Right atrium auricular region (tissue), 2 donors: ENCODE measurements at regions not wholly inside any gene's neighbourhood (a gene's known extent, or its start where the extent isn't known, plus 50 kb on each side); places are given as distances from the start of the nearest gene placed in this dataset.

ENCODE experiments used
- DNase-seq: peaks from one replicate; pipeline ENCODE4 v3.0.0-alpha.2; 2019; ENCODE audit warnings: low spot score
- H3K27ac ChIP-seq, 2 donors: fragments of 200-600 bp; sonication (generic); 1 replicate in 1 of 2; 2 replicates in 1 of 2; pipeline ENCODE4 v1.5.1; 2016 to 2019
- H3K27me3 ChIP-seq, 2 donors: fragments of 200-600 bp; sonication (generic); one replicate each; pipeline versions ENCODE4 v1.5.1 to v1.6.0; 2017 to 2019
- H3K36me3 ChIP-seq: fragments of 200-600 bp; sonication (generic); one replicate; pipeline ENCODE4 v1.5.1; 2016
- H3K4me1 ChIP-seq, 2 donors: fragments of 200-600 bp; sonication (generic); one replicate each; pipeline versions ENCODE4 v1.5.1 to v1.6.0; 2017 to 2019
- H3K4me3 ChIP-seq, 2 donors: fragments of 200-600 bp; sonication (generic); 1 replicate in 1 of 2; 2 replicates in 1 of 2; pipeline ENCODE4 v1.5.1; 2017 to 2019; ENCODE audit warnings: mild to moderate bottlenecking in 1 of 2, moderate library complexity in 1 of 2
- H3K9me3 ChIP-seq, 2 donors: fragments of 200-600 bp; sonication (generic); one replicate each; pipeline ENCODE4 v1.5.1; 2019
- TF ChIP-seq, protein P1 (sequence below), 2 donors: fragments of 200-600 bp; sonication (generic); IDR thresholded peaks; one replicate each; pipeline ENCODE4 v1.5.1; 2019; ENCODE audit warnings: antibody characterized with exemption in 2 of 2

DNA sequence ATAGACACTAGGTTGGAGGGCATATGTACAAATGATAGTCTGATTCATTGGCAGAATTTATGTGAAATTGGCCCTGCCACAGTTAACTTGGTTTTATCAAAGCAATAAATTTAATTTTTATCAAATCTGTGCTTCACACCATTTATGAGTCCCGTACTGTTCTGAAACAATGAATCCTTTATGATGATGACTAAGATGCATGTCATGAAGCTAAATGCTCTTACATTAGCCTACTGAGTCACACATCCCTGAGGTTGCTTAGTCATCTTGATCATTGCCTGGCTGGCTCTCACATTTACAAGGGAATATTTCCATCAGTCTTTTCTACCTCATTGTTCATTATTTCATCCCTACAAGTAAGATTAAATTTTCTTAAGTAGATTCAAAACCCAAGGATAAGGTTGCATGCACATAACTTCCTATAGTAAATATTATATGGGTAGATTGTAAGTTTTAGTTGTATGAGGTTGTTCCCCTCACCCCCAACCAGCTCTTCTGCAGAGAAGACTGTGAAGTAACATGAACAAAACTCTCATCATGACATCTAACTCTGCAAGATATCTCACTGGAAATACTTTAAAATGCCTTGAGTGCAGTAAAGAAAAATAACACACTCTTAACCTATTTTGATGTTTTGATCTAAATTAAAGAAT, 170.7 kb downstream of the CYB561 start:
- Histone ChIP-seq H3K36me3 (no peaks in the 10 kb centered on the region), H3K27me3 (no peaks in the 10 kb centered on the region), H3K27ac (peak overlapping the region in 1 of 2 donors; percentile 12), H3K4me1 (no peaks in the 10 kb centered on the region), H3K9me3 (peaks cover 0 to 6% of the 10 kb centered on the region in 2 donors), H3K4me3 (no peak overlapping the region)
- TF ChIP-seq, protein P1, sequence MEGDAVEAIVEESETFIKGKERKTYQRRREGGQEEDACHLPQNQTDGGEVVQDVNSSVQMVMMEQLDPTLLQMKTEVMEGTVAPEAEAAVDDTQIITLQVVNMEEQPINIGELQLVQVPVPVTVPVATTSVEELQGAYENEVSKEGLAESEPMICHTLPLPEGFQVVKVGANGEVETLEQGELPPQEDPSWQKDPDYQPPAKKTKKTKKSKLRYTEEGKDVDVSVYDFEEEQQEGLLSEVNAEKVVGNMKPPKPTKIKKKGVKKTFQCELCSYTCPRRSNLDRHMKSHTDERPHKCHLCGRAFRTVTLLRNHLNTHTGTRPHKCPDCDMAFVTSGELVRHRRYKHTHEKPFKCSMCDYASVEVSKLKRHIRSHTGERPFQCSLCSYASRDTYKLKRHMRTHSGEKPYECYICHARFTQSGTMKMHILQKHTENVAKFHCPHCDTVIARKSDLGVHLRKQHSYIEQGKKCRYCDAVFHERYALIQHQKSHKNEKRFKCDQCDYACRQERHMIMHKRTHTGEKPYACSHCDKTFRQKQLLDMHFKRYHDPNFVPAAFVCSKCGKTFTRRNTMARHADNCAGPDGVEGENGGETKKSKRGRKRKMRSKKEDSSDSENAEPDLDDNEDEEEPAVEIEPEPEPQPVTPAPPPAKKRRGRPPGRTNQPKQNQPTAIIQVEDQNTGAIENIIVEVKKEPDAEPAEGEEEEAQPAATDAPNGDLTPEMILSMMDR (IDR thresholded peaks at IDR 0.05) = no peak
- no peak for DNase-seq

DNA sequence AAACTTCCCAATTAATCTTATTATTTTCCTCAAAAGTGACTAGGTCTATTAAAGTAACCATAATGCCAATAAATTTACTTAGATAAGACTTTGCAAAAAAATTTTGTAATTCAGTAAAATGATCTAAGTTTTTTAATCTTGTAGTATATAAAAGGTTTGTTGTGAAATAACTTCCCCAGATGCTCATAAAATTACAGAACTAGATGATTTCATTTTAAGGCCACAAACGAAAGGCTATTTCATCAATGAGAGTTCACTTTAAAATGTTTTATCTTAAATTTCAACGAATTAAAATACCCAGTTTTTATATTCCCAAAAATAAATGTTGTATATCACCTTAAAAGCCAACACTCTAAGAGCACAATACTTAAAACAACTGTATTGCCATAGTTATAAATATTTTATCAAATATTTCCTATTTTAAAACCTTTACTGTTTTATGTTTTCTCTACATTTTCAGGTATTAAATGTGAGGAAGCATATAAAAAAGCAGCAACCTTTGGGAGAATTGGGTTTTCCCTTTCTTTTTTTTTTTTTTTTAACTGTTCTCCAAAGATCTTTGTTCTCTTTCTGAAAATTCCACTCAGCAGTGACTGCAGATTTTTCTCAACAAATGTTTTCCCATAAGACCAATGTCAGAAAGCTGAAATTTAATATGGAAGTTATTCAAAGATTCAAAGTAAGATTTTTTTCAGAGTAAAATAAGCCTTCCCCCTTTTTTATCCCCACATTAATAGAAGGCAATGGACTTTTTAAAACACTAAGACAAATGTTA, 169.9 kb downstream of the CYB561 start:
- H3K36me3 ChIP-seq = no peaks in the 10 kb centered on the region
- no peaks in the 10 kb centered on the region for H3K27me3 ChIP-seq
- H3K9me3 ChIP-seq = peaks cover 0 to 6% of the 10 kb centered on the region in 2 donors
- H3K27ac ChIP-seq = peak overlapping the region in 1 of 2 donors; percentile 6
- TF ChIP-seq, protein P1 (IDR thresholded peaks at IDR 0.05) = no peak
- no peak for DNase-seq
- H3K4me3 ChIP-seq = no peak overlapping the region
- H3K4me1 ChIP-seq = no peaks in the 10 kb centered on the region

DNA sequence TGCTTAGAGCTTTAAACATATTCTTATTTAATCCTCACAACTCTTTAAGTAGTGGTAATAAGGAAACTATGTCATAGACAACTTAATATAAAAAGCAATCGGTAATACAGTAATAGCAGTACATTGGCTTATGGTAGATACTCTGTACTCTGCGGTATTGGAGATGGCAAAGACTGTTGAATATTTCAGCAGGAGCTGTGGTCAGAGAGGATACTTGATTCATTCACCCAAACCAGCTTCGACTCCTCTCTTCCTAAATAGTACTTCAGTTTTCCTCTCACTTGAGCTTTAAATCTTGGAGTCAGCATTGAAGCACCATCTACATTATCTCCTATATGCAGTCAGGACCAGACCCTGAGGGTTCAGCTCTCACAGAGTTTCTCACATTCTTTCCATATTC, 169.3 kb downstream of the CYB561 start:
- no peaks in the 10 kb centered on the region for H3K27me3 ChIP-seq
- H3K4me3 ChIP-seq = no peak overlapping the region
- H3K9me3 ChIP-seq = peaks cover 0 to 6% of the 10 kb centered on the region in 2 donors
- TF ChIP-seq, protein P1 (IDR thresholded peaks at IDR 0.05) = no peak
- no peak for DNase-seq
- H3K36me3 ChIP-seq = no peaks in the 10 kb centered on the region
- H3K4me1 ChIP-seq = no peaks in the 10 kb centered on the region
- no peak overlapping the region for H3K27ac ChIP-seq

DNA sequence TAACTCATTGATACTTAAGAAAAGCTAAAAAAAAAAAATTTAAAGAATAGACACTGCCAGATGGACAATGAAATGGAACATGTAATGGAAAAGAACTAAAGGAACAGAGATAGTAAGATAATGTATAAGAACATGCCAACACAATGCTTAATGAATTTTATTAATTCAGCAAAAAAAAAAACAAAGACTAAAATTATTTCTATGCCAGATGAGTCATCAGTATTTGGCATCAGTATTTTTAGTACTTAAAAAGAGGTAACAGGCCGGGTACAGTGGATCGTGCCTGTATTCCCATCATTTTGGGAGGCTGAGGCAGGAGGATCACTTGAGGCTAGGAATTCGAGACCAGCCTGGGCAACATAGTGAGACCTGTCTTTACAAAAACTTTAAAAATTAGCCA, 168.5 kb downstream of the CYB561 start:
- TF ChIP-seq, protein P1 (IDR thresholded peaks at IDR 0.05) = no peak
- DNase-seq = no peak
- Histone ChIP-seq H3K4me1 (no peaks in the 10 kb centered on the region), H3K27ac (no peak overlapping the region), H3K27me3 (no peaks in the 10 kb centered on the region), H3K4me3 (no peak overlapping the region), H3K36me3 (no peaks in the 10 kb centered on the region), H3K9me3 (no peaks in the 10 kb centered on the region)

DNA sequence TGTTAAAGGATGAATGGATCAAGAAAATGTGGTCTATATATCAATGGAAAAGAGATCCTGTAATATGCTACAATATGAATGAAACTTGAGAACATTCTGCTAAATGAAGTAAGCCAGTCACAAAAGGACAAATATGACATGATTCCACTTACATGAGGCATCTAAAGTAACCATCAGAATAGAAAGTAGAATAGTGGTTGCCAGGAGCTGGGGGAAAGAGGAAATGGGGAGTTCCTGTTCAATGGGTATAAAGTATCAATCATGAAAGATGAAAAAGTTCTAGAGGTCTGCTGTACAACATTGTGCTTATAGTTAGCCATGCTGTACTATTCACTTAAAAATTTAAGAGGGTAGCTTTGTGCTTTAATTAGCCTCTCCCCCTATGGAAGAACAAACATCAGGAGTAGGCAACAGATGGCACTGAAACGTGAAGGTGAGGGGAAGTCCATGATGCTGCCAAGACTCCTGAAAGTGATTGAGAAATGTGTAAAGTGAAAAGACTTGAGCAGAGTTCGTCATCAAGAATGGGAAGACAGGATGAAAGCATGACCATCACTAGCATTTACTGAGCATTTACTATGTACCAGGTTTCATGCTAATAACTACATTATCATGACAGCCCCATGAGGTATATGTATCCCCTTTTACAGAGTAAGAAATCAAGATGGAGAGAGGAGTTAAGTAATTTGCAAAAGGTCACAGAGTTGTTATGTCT, 167.2 kb downstream of the CYB561 start:
- Histone ChIP-seq H3K9me3 (peaks cover 0 to 11% of the 10 kb centered on the region in 2 donors), H3K4me3 (no peak overlapping the region), H3K27me3 (no peaks in the 10 kb centered on the region), H3K27ac (no peak overlapping the region), H3K36me3 (no peaks in the 10 kb centered on the region), H3K4me1 (no peaks in the 10 kb centered on the region)
- DNase-seq = no peak
- TF ChIP-seq, protein P1 (IDR thresholded peaks at IDR 0.05) = no peak
